Eye (tissue), 1 donor: ENCODE measurements at regions not wholly inside any gene's neighbourhood (a gene's known extent, or its start where the extent isn't known, plus 50 kb on each side); places are given as distances from the start of the nearest gene placed in this dataset.
"Not testable (repeated sequence)": the region's sequence is repeated elsewhere in the genome, so short reads cannot be mapped to it uniquely, and the experiment has no call there.

Experiments
- DNase-seq: peaks from one replicate; pipeline ENCODE4 v3.0.0-alpha.2; 2015

- no peak for DNase-seq
Measured at GRCh38 chr6:140563728-140564127, 1189.3 kb upstream of the CITED2 start.

- no peak for DNase-seq
Measured at GRCh38 chr6:140561701-140562100, 1187.3 kb upstream of the CITED2 start.

GRCh38 chr6:140560671-140561070 is 1186.2 kb upstream of the CITED2 start:
- no peak for DNase-seq

GRCh38 chr6:140559458-140559857 is 1185.0 kb upstream of the CITED2 start:
- no peak for DNase-seq

GRCh38 chr6:140554421-140554820 is 1180.0 kb upstream of the CITED2 start:
- DNase-seq: no peak

- DNase-seq: no peak
Measured at GRCh38 chr6:140548366-140548765, 1173.9 kb upstream of the CITED2 start.

- no peak for DNase-seq
Measured at GRCh38 chr6:140546640-140547039, 1172.2 kb upstream of the CITED2 start.

GRCh38 chr6:140544431-140544830 is 1170.0 kb upstream of the CITED2 start:
- DNase-seq: no peak

GRCh38 chr6:140542863-140543262 is 1168.4 kb upstream of the CITED2 start:
- peak; percentile 47 for DNase-seq

GRCh38 chr6:140541288-140541687 is 1166.8 kb upstream of the CITED2 start:
- DNase-seq: peak; percentile 31

GRCh38 chr6:140540743-140541142 is 1166.3 kb upstream of the CITED2 start:
- DNase-seq: no peak

- no peak for DNase-seq
Measured at GRCh38 chr6:140538926-140539325, 1164.5 kb upstream of the CITED2 start.

GRCh38 chr6:140537834-140538705 is 1163.6 kb upstream of the CITED2 start:
- peak; percentile 89 for DNase-seq

- DNase-seq: peak; percentile 70
Measured at GRCh38 chr6:140537211-140537610, 1162.8 kb upstream of the CITED2 start.

- DNase-seq: no peak
Measured at GRCh38 chr6:140535511-140535910, 1161.1 kb upstream of the CITED2 start.

GRCh38 chr6:140533526-140533925 is 1159.1 kb upstream of the CITED2 start:
- DNase-seq: no peak

- no peak for DNase-seq
Measured at GRCh38 chr6:140504776-140505175, 1130.3 kb upstream of the CITED2 start.

- DNase-seq: no peak
Measured at GRCh38 chr6:140500849-140501248, 1126.4 kb upstream of the CITED2 start.

GRCh38 chr6:140499607-140500006 is 1125.2 kb upstream of the CITED2 start:
- DNase-seq: no peak

GRCh38 chr6:140494321-140495108 is 1120.1 kb upstream of the CITED2 start:
- DNase-seq: peak; percentile 12

GRCh38 chr6:140493470-140493869 is 1119.0 kb upstream of the CITED2 start:
- DNase-seq: not testable (repeated sequence)

- DNase-seq: no peak
Measured at GRCh38 chr6:140490081-140490480, 1115.6 kb upstream of the CITED2 start.

- DNase-seq: no peak
Measured at GRCh38 chr6:140487586-140487985, 1113.1 kb upstream of the CITED2 start.
